Adrenal gland (tissue), 9 donors: ENCODE measurements at regions not wholly inside any gene's neighbourhood (a gene's known extent, or its start where the extent isn't known, plus 50 kb on each side); places are given as distances from the start of the nearest gene placed in this dataset.

Experiments used
- DNase-seq, 7 donors: peaks; one replicate each; pipeline ENCODE4 v3.0.0-alpha.2; 2019 to 2020
- H3K27ac ChIP-seq, 5 donors: fragments of 200-600 bp; sonication (generic) in 4 of 5; 1 replicate in 3 of 5; 2 replicates in 2 of 5; pipeline versions ENCODE4 v1.5.1 to v1.8.0; 2016 to 2020; ENCODE audit warnings: mild to moderate bottlenecking in 1 of 5
- H3K27me3 ChIP-seq: fragments of 200-600 bp; 2 replicates; pipeline ENCODE4 v1.8.0; 2021
- H3K36me3 ChIP-seq, 2 donors: fragments of 200-600 bp; replicated peaks in 1 of 2; 1 replicate in 1 of 2; 2 replicates in 1 of 2; pipeline versions ENCODE4 v1.5.1 to v1.8.0; 2018 to 2022
- H3K4me1 ChIP-seq, 2 donors: fragments of 200-600 bp; replicated peaks in 1 of 2; 1 replicate in 1 of 2; 2 replicates in 1 of 2; pipeline versions ENCODE4 v1.5.1 to v1.8.0; 2018 to 2021
- H3K4me3 ChIP-seq, 4 donors: fragments of 200-600 bp; sonication (generic) in 3 of 4; one replicate each; pipeline ENCODE4 v1.5.1; 2016 to 2018
- H3K9me3 ChIP-seq, 3 donors: fragments of 200-600 bp; sonication (generic) in 1 of 3; replicated peaks in 1 of 3; 1 replicate in 2 of 3; 2 replicates in 1 of 3; pipeline versions ENCODE4 v1.5.1 to v1.8.0; 2016 to 2021
- POLR2A ChIP-seq, 2 donors: fragments of 450-650 bp; IDR thresholded peaks; one replicate each; pipeline ENCODE4 v1.6.1; 2017; ENCODE audit warnings: antibody characterized with exemption in 2 of 2, mild to moderate bottlenecking in 2 of 2, moderate library complexity in 1 of 2
- WGBS, 4 donors: extraction: QIAGEN DNeasy Blood & Tissue Kit in 2 of 4; methylation state at CpG; one replicate each; pipeline versions ENCODE4 v1.1.5 to v1.1.7; 2013 to 2017; 5-methylcytosine and 5-hydroxymethylcytosine counted together
- intact Hi-C, 2 donors: fragments of 100-400 bp; cut with DNase I; formaldehyde crosslinking; loops; one replicate each; pipeline versions ENCODE4 v1.14.1 to v1.15.0; 2022 to 2023
- TF ChIP-seq, protein P1 (sequence below), 6 experiments: fragments of 450-650 bp in 4 of 6; fragments of 200-600 bp in 2 of 6; sonication (generic) in 1 of 6; IDR thresholded peaks; 1 replicate in 5 of 6; 2 replicates in 1 of 6; pipeline versions ENCODE4 v1.5.1 to v1.8.0; 2016 to 2021; ENCODE audit warnings: antibody characterized with exemption in 6 of 6, mild to moderate bottlenecking in 2 of 6, moderate library complexity in 1 of 6
- donor health status: healthy with polysubstance abuse.
- donor health status: Bipolar disorder and iron deficiency.
- donor health status: DM: yes; HTN: yes; CAD: no.
- donor health status: DM: no; HTN: no; CAD: no.
- donor health status: DM: no; HTN: no; CAD: no.

DNA sequence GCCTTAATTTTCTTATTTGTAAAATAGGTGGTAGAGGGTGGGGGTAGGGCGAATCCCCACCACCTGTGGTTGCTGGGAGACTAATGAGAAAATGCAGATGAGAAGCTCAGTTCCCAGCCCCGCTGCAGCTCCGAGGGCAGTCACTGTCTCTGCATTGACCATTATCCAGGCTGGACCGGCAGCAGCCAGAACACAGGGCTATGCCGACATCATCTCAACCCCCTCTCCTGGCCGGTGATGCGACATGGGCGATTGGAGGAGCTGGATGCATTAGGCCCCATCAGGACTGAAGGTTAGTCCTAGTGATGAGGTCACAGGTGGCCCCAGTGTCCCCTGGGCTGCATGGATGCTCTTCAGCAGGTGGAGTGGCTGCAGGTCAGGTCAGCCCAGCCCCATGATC is 412.4 kb downstream of the CTTN start:
- 84 to 95% (median 90%) methylated on average over 5 to 8 of the region's 8 CpGs for WGBS, 4 donors
- intact Hi-C loops, result loop anchor here in 1 of 2 donors (10.0 kb wide), 1 partner anchor 604 kb away; no protein-coding TSS in a partner anchor

DNA sequence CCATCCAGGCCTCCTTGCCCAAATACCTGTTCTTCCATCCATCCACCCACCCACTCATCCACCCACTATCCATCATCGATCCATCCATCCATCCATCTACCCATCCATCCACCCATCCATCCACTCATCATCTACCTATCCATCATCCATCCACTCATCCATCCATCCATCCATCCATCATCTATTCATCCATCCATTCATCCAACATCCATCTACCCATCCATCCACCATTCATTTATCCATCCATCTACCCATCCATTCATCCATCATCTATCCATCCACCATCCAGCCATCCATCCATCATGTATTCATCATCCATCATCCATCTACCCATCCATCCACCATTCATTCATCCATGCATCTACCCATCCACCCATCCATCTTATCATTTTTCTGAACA is 413.2 kb downstream of the CTTN start:
- H3K4me3 ChIP-seq, result no peak overlapping the region
- no peaks in the 10 kb centered on the region for H3K9me3 ChIP-seq
- intact Hi-C loops, result loop anchor here in 1 of 2 donors (10.0 kb wide), 1 partner anchor 603 kb away; no protein-coding TSS in a partner anchor
- H3K36me3 ChIP-seq, result no peaks in the 10 kb centered on the region
- H3K4me1 ChIP-seq, result no peaks in the 10 kb centered on the region
- WGBS, 4 donors, result 94 to 97% (median 95%) methylated on average over 1 of the region's 1 CpG
- H3K27ac ChIP-seq, result no peak overlapping the region
- no peaks in the 10 kb centered on the region for H3K27me3 ChIP-seq
- DNase-seq, result no peak
- TF ChIP-seq, protein P1, sequence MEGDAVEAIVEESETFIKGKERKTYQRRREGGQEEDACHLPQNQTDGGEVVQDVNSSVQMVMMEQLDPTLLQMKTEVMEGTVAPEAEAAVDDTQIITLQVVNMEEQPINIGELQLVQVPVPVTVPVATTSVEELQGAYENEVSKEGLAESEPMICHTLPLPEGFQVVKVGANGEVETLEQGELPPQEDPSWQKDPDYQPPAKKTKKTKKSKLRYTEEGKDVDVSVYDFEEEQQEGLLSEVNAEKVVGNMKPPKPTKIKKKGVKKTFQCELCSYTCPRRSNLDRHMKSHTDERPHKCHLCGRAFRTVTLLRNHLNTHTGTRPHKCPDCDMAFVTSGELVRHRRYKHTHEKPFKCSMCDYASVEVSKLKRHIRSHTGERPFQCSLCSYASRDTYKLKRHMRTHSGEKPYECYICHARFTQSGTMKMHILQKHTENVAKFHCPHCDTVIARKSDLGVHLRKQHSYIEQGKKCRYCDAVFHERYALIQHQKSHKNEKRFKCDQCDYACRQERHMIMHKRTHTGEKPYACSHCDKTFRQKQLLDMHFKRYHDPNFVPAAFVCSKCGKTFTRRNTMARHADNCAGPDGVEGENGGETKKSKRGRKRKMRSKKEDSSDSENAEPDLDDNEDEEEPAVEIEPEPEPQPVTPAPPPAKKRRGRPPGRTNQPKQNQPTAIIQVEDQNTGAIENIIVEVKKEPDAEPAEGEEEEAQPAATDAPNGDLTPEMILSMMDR (IDR thresholded peaks at IDR 0.05), result no peak

More for the DNA sequence above, 412.4 kb downstream of the CTTN start:
- no peaks in the 10 kb centered on the region for H3K27me3 ChIP-seq
- no peak overlapping the region for H3K4me3 ChIP-seq
- no peaks in the 10 kb centered on the region for H3K36me3 ChIP-seq
- no peak for DNase-seq
- H3K9me3 ChIP-seq, result no peaks in the 10 kb centered on the region
- no peaks in the 10 kb centered on the region for H3K4me1 ChIP-seq
- no peak overlapping the region for H3K27ac ChIP-seq
- no peak for TF ChIP-seq POLR2A (IDR thresholded peaks at IDR 0.05)
- TF ChIP-seq, protein P1 (IDR thresholded peaks at IDR 0.05), result no peak

GRCh38 chr11:70811915-70812314 is 413.6 kb downstream of the CTTN start:
- H3K9me3 ChIP-seq, result no peaks in the 10 kb centered on the region
- no peak overlapping the region for H3K27ac ChIP-seq
- H3K27me3 ChIP-seq, result no peaks in the 10 kb centered on the region
- no peak overlapping the region for H3K4me3 ChIP-seq
- intact Hi-C loops, result loop anchor here in 1 of 2 donors (10.0 kb wide), 1 partner anchor 603 kb away; no protein-coding TSS in a partner anchor
- no peak for TF ChIP-seq POLR2A (IDR thresholded peaks at IDR 0.05)
- TF ChIP-seq, protein P1 (IDR thresholded peaks at IDR 0.05), result no peak
- no peaks in the 10 kb centered on the region for H3K36me3 ChIP-seq
- 88 to 93% (median 91%) methylated on average over 4 of the region's 4 CpGs for WGBS, 4 donors
- no peaks in the 10 kb centered on the region for H3K4me1 ChIP-seq
- no peak for DNase-seq

DNA sequence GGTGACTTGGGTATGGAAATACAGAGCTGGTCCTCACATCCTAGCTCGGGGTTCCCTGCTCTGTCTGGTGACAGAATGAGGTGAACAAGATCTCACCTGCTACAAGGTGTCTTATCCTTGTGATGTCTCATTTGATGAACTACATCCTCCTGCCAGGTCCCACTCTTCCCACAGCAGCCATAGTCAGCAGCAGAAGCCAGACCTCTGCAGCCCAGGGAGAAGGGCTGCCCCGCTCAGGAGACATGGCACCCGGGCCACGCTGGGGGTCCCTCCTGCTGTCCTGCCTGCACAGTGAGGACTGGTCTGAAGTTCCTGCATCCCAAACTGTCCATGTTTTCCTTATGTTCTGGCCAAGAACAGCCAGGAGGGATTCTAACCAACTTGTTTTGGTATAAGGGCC is 414.1 kb downstream of the CTTN start:
- TF ChIP-seq, protein P1 (IDR thresholded peaks at IDR 0.05), result no peak
- TF ChIP-seq POLR2A (IDR thresholded peaks at IDR 0.05), result no peak
- 93 to 96% (median 95%) methylated on average over 3 to 4 of the region's 4 CpGs for WGBS, 4 donors
- Histone ChIP-seq H3K27ac (no peak overlapping the region), H3K36me3 (no peaks in the 10 kb centered on the region), H3K9me3 (no peaks in the 10 kb centered on the region), H3K27me3 (no peaks in the 10 kb centered on the region), H3K4me3 (no peak overlapping the region), H3K4me1 (no peaks in the 10 kb centered on the region)
- intact Hi-C loops, result loop anchor here in 1 of 2 donors (10.0 kb wide), 1 partner anchor 602 kb away; no protein-coding TSS in a partner anchor
- DNase-seq, result no peak
